ENCODE measurements at regions not wholly inside any gene's neighbourhood (a gene's known extent, or its start where the extent isn't known, plus 50 kb on each side); places are given as distances from the start of the nearest gene placed in this dataset.

DNA sequence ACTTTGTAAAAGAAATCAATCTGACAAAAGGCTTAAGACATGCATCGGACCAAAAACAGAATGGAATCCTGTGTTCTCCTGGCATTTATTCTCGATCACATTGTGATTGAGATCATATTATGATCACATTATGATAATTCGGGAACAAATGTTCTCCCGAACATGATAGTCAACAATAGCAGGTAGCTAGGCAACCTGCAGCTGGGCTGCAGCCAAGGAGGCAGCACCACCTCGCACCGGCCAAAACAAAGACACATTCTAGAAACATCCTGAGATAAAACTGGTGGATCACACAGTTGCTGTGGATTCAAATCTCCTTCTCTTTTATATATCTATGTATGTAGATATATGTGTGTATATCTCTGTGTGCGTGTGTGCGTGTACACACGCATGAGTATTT lies 480.6 kb upstream of the CYLC2 start:
- TF ChIP-seq, protein P1, sequence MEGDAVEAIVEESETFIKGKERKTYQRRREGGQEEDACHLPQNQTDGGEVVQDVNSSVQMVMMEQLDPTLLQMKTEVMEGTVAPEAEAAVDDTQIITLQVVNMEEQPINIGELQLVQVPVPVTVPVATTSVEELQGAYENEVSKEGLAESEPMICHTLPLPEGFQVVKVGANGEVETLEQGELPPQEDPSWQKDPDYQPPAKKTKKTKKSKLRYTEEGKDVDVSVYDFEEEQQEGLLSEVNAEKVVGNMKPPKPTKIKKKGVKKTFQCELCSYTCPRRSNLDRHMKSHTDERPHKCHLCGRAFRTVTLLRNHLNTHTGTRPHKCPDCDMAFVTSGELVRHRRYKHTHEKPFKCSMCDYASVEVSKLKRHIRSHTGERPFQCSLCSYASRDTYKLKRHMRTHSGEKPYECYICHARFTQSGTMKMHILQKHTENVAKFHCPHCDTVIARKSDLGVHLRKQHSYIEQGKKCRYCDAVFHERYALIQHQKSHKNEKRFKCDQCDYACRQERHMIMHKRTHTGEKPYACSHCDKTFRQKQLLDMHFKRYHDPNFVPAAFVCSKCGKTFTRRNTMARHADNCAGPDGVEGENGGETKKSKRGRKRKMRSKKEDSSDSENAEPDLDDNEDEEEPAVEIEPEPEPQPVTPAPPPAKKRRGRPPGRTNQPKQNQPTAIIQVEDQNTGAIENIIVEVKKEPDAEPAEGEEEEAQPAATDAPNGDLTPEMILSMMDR (conservative IDR thresholded peaks at IDR 0.05; ENCODE audit: low read length) = no peak
- TF ChIP-seq EZH2phosphoT487 (IDR thresholded peaks at IDR 0.05; ENCODE audit: borderline replicate concordance) = no peak
